ENCODE measurements at regions not wholly inside any gene's neighbourhood (a gene's known extent, or its start where the extent isn't known, plus 50 kb on each side); places are given as distances from the start of the nearest gene placed in this dataset.

DNA sequence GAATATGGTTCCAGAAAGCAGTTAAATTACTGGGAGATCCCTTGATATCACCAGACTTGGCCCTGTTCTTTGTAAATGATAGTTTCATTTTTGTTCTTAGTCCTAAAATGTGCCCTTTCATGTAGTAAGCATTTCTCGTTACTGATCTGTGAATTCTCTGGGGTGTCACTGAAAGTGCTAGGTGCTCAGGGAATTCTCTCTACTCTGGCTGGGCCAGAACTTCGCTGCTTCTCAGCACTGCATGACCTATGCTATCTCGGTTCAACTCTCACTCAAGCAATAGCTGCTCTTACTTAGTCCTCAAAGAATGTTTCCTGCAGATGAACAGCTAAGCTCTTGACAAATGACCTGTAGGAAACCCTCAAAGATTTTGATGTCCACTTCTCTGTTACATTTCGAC is 1144.3 kb downstream of the ADGRL3 start:
- no peak overlapping the region for H3K27ac Mint-ChIP-seq
- H3K9me3 Mint-ChIP-seq (ENCODE audit: insufficient read depth), result peaks cover 17% of the 10 kb centered on the region
- no peaks in the 10 kb centered on the region for H3K36me3 Mint-ChIP-seq (ENCODE audit: low read depth)
- H3K4me1 Mint-ChIP-seq (ENCODE audit: low read depth), result no peaks in the 10 kb centered on the region
- DNase-seq (no peak), ATAC-seq (no peak)
- H3K4me3 Mint-ChIP-seq, result no peak overlapping the region
- H3K27me3 Mint-ChIP-seq (ENCODE audit: low read depth), result no peaks in the 10 kb centered on the region
- ChIA-PET CTCF (no interaction called here), POLR2A (no interaction called here)

GRCh38 chr4:62342346-62342745 is 1142.2 kb downstream of the ADGRL3 start:
- Mint-ChIP-seq H3K36me3 (ENCODE audit: low read depth) (no peaks in the 10 kb centered on the region), H3K27me3 (ENCODE audit: low read depth) (no peaks in the 10 kb centered on the region), H3K9me3 (ENCODE audit: insufficient read depth) (peaks cover 21% of the 10 kb centered on the region), H3K4me3 (no peak overlapping the region), H3K4me1 (ENCODE audit: low read depth) (no peaks in the 10 kb centered on the region), H3K27ac (no peak overlapping the region)
- POLR2A ChIA-PET, result interaction anchor here (0.6 kb wide), 1 partner anchor 30 kb away, joined by 4 read pairs; no protein-coding TSS in a partner anchor
- DNase-seq (no peak), ATAC-seq (no peak)
- CTCF ChIA-PET, result no interaction called here

GRCh38 chr4:62328526-62328925 is 1128.4 kb downstream of the ADGRL3 start:
- no peak for ATAC-seq
- Mint-ChIP-seq H3K27me3 (ENCODE audit: low read depth) (no peaks in the 10 kb centered on the region), H3K4me3 (no peak overlapping the region), H3K36me3 (ENCODE audit: low read depth) (no peaks in the 10 kb centered on the region), H3K9me3 (ENCODE audit: insufficient read depth) (no peaks in the 10 kb centered on the region), H3K4me1 (ENCODE audit: low read depth) (no peaks in the 10 kb centered on the region), H3K27ac (no peak overlapping the region)
- CTCF ChIA-PET, result no interaction called here
- POLR2A ChIA-PET, result no interaction called here
- DNase-seq, result no peak

GRCh38 chr4:62327612-62328297 is 1127.6 kb downstream of the ADGRL3 start:
- POLR2A ChIA-PET, result no interaction called here
- ATAC-seq, result no peak

GRCh38 chr4:62324215-62324614 is 1124.1 kb downstream of the ADGRL3 start:
- Mint-ChIP-seq H3K36me3 (ENCODE audit: low read depth) (no peaks in the 10 kb centered on the region), H3K27ac (no peak overlapping the region), H3K9me3 (ENCODE audit: insufficient read depth) (no peaks in the 10 kb centered on the region), H3K4me1 (ENCODE audit: low read depth) (no peaks in the 10 kb centered on the region), H3K4me3 (no peak overlapping the region), H3K27me3 (ENCODE audit: low read depth) (no peaks in the 10 kb centered on the region)
- CTCF ChIA-PET, result no interaction called here
- POLR2A ChIA-PET, result no interaction called here
- DNase-seq (no peak), ATAC-seq (no peak)

More at GRCh38 chr4:62327612-62328297, 1127.6 kb downstream of the ADGRL3 start:
- H3K9me3 Mint-ChIP-seq (ENCODE audit: insufficient read depth), result no peaks in the 10 kb centered on the region
- CTCF ChIA-PET, result no interaction called here
- H3K36me3 Mint-ChIP-seq (ENCODE audit: low read depth), result no peaks in the 10 kb centered on the region
- no peak overlapping the region for H3K27ac Mint-ChIP-seq
- H3K4me3 Mint-ChIP-seq, result no peak overlapping the region
- no peak for DNase-seq
- H3K27me3 Mint-ChIP-seq (ENCODE audit: low read depth), result no peaks in the 10 kb centered on the region
- H3K4me1 Mint-ChIP-seq (ENCODE audit: low read depth), result no peaks in the 10 kb centered on the region

DNA sequence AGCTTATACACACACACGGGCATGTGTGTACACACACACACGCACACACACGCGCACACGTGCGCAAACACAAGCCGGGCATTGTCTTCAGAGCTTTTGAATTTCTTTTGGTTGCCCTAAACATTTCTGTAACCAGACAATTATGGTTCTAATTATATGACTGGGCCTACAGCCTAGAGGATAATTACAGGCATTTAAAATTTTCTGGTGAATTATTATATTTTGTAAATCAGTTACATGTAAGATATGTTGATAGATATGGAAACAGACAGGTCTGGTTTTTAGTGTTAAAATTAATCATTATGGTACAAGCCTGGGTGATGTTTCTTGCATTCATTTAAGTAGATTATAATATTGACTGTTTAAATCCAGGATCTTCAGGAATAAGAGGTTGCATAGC is 1120.5 kb downstream of the ADGRL3 start:
- no peak overlapping the region for H3K4me3 Mint-ChIP-seq
- DNase-seq (no peak), ATAC-seq (no peak)
- ChIA-PET POLR2A (no interaction called here), CTCF (no interaction called here)
- no peaks in the 10 kb centered on the region for H3K4me1 Mint-ChIP-seq (ENCODE audit: low read depth)
- H3K27me3 Mint-ChIP-seq (ENCODE audit: low read depth), result no peaks in the 10 kb centered on the region
- H3K27ac Mint-ChIP-seq, result no peak overlapping the region
- H3K9me3 Mint-ChIP-seq (ENCODE audit: insufficient read depth), result no peaks in the 10 kb centered on the region
- H3K36me3 Mint-ChIP-seq (ENCODE audit: low read depth), result no peaks in the 10 kb centered on the region

GRCh38 chr4:62302710-62303109 is 1102.6 kb downstream of the ADGRL3 start:
- no peak for ATAC-seq
- no peaks in the 10 kb centered on the region for H3K27me3 Mint-ChIP-seq (ENCODE audit: low read depth)

DNA sequence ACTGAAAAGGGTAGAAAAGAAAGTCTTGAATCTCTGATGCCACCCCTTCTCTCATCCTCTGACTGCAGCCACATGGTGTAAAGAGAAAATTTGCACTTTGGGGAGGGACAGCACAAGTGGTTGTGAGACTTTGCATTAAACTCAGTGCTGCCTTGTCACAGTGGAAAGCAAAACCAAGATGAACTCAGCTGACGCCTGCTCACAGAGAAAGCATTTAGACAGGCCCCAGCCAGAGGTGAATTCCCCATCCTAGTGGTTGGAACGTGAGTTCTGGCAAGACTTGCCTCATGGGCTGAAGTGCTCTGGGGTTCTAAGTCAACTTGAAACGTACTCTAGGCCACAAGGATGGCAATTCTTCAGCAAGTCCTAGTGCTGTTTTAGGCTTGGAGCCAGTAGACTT is 1101.4 kb downstream of the ADGRL3 start:
- ATAC-seq, result no peak
- no peak overlapping the region for H3K4me3 Mint-ChIP-seq

More at GRCh38 chr4:62302710-62303109, 1102.6 kb downstream of the ADGRL3 start:
- CTCF ChIA-PET, result no interaction called here
- H3K4me1 Mint-ChIP-seq (ENCODE audit: low read depth), result no peaks in the 10 kb centered on the region
- H3K4me3 Mint-ChIP-seq, result no peak overlapping the region
- peaks cover 4% of the 10 kb centered on the region for H3K9me3 Mint-ChIP-seq (ENCODE audit: insufficient read depth)
- no peaks in the 10 kb centered on the region for H3K36me3 Mint-ChIP-seq (ENCODE audit: low read depth)
- POLR2A ChIA-PET, result no interaction called here
- H3K27ac Mint-ChIP-seq, result no peak overlapping the region
- DNase-seq, result no peak

GRCh38 chr4:62293551-62293950 is 1093.4 kb downstream of the ADGRL3 start:
- Mint-ChIP-seq H3K9me3 (ENCODE audit: insufficient read depth) (peaks cover 14% of the 10 kb centered on the region), H3K36me3 (ENCODE audit: low read depth) (no peaks in the 10 kb centered on the region), H3K27me3 (ENCODE audit: low read depth) (no peaks in the 10 kb centered on the region), H3K4me3 (no peak overlapping the region), H3K4me1 (ENCODE audit: low read depth) (no peaks in the 10 kb centered on the region), H3K27ac (no peak overlapping the region)
- ATAC-seq (no peak), DNase-seq (no peak)
- POLR2A ChIA-PET, result no interaction called here
- CTCF ChIA-PET, result no interaction called here

More for the DNA sequence above, 1101.4 kb downstream of the ADGRL3 start:
- Mint-ChIP-seq H3K9me3 (ENCODE audit: insufficient read depth) (peaks cover 4% of the 10 kb centered on the region), H3K27me3 (ENCODE audit: low read depth) (no peaks in the 10 kb centered on the region), H3K4me1 (ENCODE audit: low read depth) (no peaks in the 10 kb centered on the region), H3K36me3 (ENCODE audit: low read depth) (no peaks in the 10 kb centered on the region), H3K27ac (no peak overlapping the region)
- ChIA-PET POLR2A (no interaction called here), CTCF (no interaction called here)
- no peak for DNase-seq

DNA sequence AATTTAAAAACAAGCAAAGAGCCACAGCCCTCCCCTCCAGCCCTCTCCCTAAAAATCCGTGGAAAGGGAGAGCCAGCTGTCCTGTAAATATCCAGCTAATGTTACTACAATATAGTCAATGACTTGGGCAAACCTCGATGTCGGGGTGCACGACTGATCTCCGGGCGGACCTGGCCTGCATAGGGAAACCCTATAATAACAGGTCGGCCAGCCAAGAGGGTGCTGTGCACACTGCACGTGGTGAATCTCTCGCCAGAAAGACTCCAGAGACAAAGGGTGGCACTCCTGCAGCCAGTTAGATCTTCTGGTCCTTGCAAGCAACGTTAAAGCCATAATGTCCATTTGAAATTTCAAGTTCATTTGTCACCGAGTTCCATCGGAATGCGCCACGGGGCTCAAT is 1092.8 kb downstream of the ADGRL3 start:
- Mint-ChIP-seq H3K4me3 (no peak overlapping the region), H3K27me3 (ENCODE audit: low read depth) (no peaks in the 10 kb centered on the region), H3K36me3 (ENCODE audit: low read depth) (no peaks in the 10 kb centered on the region), H3K9me3 (ENCODE audit: insufficient read depth) (peaks cover 14% of the 10 kb centered on the region), H3K4me1 (ENCODE audit: low read depth) (no peaks in the 10 kb centered on the region), H3K27ac (no peak overlapping the region)
- no peak for ATAC-seq
- DNase-seq, result no peak
- ChIA-PET CTCF (no interaction called here), POLR2A (no interaction called here)

- Mint-ChIP-seq H3K36me3 (ENCODE audit: low read depth) (no peaks in the 10 kb centered on the region), H3K9me3 (ENCODE audit: insufficient read depth) (peaks cover 14% of the 10 kb centered on the region), H3K4me3 (no peak overlapping the region), H3K27ac (no peak overlapping the region), H3K4me1 (ENCODE audit: low read depth) (no peaks in the 10 kb centered on the region), H3K27me3 (ENCODE audit: low read depth) (no peaks in the 10 kb centered on the region)
- ATAC-seq (no peak), DNase-seq (no peak)
- ChIA-PET CTCF (no interaction called here), POLR2A (no interaction called here)
Measured at GRCh38 chr4:62288808-62289541, 1088.8 kb downstream of the ADGRL3 start.

DNA sequence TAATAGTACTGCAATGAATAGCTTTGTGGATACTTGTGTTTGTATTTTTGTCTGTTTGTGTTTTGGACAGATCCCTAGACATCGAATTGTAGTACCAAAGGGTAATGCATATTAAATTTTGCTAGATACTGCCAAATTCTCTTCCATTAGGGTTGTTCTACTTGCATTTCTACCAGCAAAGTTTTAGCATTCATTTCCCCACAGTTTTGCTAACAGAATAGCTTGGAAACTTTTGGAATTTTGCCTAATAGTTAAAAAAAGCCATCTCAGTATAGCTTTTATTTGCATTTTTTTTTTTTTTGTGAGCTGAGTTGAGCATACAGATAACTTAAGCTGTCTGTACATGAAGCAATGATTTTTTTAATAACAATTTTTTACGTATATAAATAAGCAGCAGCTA is 1084.9 kb downstream of the ADGRL3 start:
- Mint-ChIP-seq H3K27ac (no peak overlapping the region), H3K36me3 (ENCODE audit: low read depth) (no peaks in the 10 kb centered on the region), H3K4me3 (no peak overlapping the region), H3K4me1 (ENCODE audit: low read depth) (no peaks in the 10 kb centered on the region), H3K9me3 (ENCODE audit: insufficient read depth) (peaks cover 8% of the 10 kb centered on the region), H3K27me3 (ENCODE audit: low read depth) (no peaks in the 10 kb centered on the region)
- DNase-seq (no peak), ATAC-seq (no peak)
- ChIA-PET CTCF (no interaction called here), POLR2A (no interaction called here)

DNA sequence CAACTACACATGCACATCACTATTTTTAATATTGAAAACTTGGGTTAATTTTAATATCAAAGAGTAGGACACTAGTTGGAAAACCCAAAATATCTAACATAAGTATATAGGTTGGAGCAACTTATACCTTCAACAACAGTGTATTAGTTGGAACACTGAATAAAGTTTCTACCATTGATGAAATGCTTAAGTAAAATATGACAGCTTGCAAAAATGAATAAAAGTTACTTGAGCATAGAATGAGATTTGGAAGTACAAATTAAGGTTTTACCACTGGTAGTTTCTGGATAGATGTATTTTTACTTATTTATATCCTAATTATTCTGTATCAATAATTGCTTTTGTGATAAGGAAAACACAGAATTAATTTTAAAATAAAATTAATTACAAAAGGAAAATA is 1079.6 kb downstream of the ADGRL3 start:
- Mint-ChIP-seq H3K9me3 (ENCODE audit: insufficient read depth) (peaks cover 13% of the 10 kb centered on the region), H3K27me3 (ENCODE audit: low read depth) (no peaks in the 10 kb centered on the region), H3K27ac (no peak overlapping the region), H3K4me1 (ENCODE audit: low read depth) (no peaks in the 10 kb centered on the region), H3K4me3 (no peak overlapping the region), H3K36me3 (ENCODE audit: low read depth) (no peaks in the 10 kb centered on the region)
- POLR2A ChIA-PET, result no interaction called here
- DNase-seq (no peak), ATAC-seq (no peak)
- CTCF ChIA-PET, result no interaction called here
